ENCODE measurements at regions not wholly inside any gene's neighbourhood (a gene's known extent, or its start where the extent isn't known, plus 50 kb on each side); places are given as distances from the start of the nearest gene placed in this dataset.
"Not testable (repeated sequence)": the region's sequence is repeated elsewhere in the genome, so short reads cannot be mapped to it uniquely, and the experiment has no call there.

- POLR2A ChIA-PET (ENCODE audit: low non-redundant PET); H3K27ac ChIP-seq; DNase-seq (ENCODE audit: low spot score); CTCF ChIA-PET: not testable (repeated sequence)
These were observed 57.8 kb upstream of the NBPF8 start for GRCh38 chr1:120357046-120357445.

GRCh38 chr1:120356170-120356569 lies 58.7 kb upstream of the NBPF8 start:
- H3K27ac ChIP-seq; CTCF ChIA-PET; DNase-seq (ENCODE audit: low spot score); POLR2A ChIA-PET (ENCODE audit: low non-redundant PET): not testable (repeated sequence)

- peak overlapping the region; percentile 74 for H3K27ac ChIP-seq
- POLR2A ChIA-PET (ENCODE audit: low non-redundant PET); CTCF ChIA-PET: not testable (repeated sequence)
- peak; percentile 12 for DNase-seq (ENCODE audit: low spot score)
These were observed 60.1 kb upstream of the NBPF8 start for GRCh38 chr1:120354618-120355184.

- POLR2A ChIA-PET (ENCODE audit: low non-redundant PET); CTCF ChIA-PET; DNase-seq (ENCODE audit: low spot score): not testable (repeated sequence)
- peak overlapping the region; percentile 83 for H3K27ac ChIP-seq
These were observed 72.4 kb upstream of the NBPF8 start for GRCh38 chr1:120342231-120343073.

- not testable (repeated sequence) for DNase-seq (ENCODE audit: low spot score)
These were observed 73.1 kb upstream of the NBPF8 start for GRCh38 chr1:120341756-120342155.

GRCh38 chr1:120340838-120341751 lies 73.7 kb upstream of the NBPF8 start:
- POLR2A ChIA-PET (ENCODE audit: low non-redundant PET); DNase-seq (ENCODE audit: low spot score); CTCF ChIA-PET: not testable (repeated sequence)

More at GRCh38 chr1:120341756-120342155, 73.1 kb upstream of the NBPF8 start:
- CTCF ChIA-PET; POLR2A ChIA-PET (ENCODE audit: low non-redundant PET): not testable (repeated sequence)
- peak overlapping the region; percentile 83 for H3K27ac ChIP-seq

GRCh38 chr1:120315738-120316137 lies 99.1 kb upstream of the NBPF8 start:
- CTCF ChIA-PET; POLR2A ChIA-PET (ENCODE audit: low non-redundant PET); DNase-seq (ENCODE audit: low spot score): not testable (repeated sequence)

More at GRCh38 chr1:120340838-120341751, 73.7 kb upstream of the NBPF8 start:
- H3K27ac ChIP-seq: peak overlapping the region; percentile 83

GRCh38 chr1:120311930-120312329 lies 102.9 kb upstream of the NBPF8 start:
- POLR2A ChIA-PET (ENCODE audit: low non-redundant PET); CTCF ChIA-PET; DNase-seq (ENCODE audit: low spot score); H3K27ac ChIP-seq: not testable (repeated sequence)

More at GRCh38 chr1:120315738-120316137, 99.1 kb upstream of the NBPF8 start:
- not testable (repeated sequence) for H3K27ac ChIP-seq

- DNase-seq (ENCODE audit: low spot score); POLR2A ChIA-PET (ENCODE audit: low non-redundant PET); CTCF ChIA-PET; H3K27ac ChIP-seq: not testable (repeated sequence)
These were observed 105.8 kb upstream of the NBPF8 start for GRCh38 chr1:120308940-120309578.

GRCh38 chr1:120305046-120305445 lies 109.8 kb upstream of the NBPF8 start:
- CTCF ChIA-PET; DNase-seq (ENCODE audit: low spot score); POLR2A ChIA-PET (ENCODE audit: low non-redundant PET); H3K27ac ChIP-seq: not testable (repeated sequence)

- DNase-seq (ENCODE audit: low spot score); H3K27ac ChIP-seq; POLR2A ChIA-PET (ENCODE audit: low non-redundant PET); CTCF ChIA-PET: not testable (repeated sequence)
These were observed 110.5 kb upstream of the NBPF8 start for GRCh38 chr1:120304341-120304740.

- H3K27ac ChIP-seq; DNase-seq (ENCODE audit: low spot score); CTCF ChIA-PET; POLR2A ChIA-PET (ENCODE audit: low non-redundant PET): not testable (repeated sequence)
These were observed 115.3 kb upstream of the NBPF8 start for GRCh38 chr1:120299433-120300057.

- POLR2A ChIA-PET (ENCODE audit: low non-redundant PET); CTCF ChIA-PET; H3K27ac ChIP-seq; DNase-seq (ENCODE audit: low spot score): not testable (repeated sequence)
These were observed 116.3 kb upstream of the NBPF8 start for GRCh38 chr1:120298487-120298886.

- H3K27ac ChIP-seq; DNase-seq (ENCODE audit: low spot score); CTCF ChIA-PET; POLR2A ChIA-PET (ENCODE audit: low non-redundant PET): not testable (repeated sequence)
These were observed 117.4 kb upstream of the NBPF8 start for GRCh38 chr1:120297345-120297953.

GRCh38 chr1:120290105-120290504 lies 113.8 kb upstream of the SEC22B start:
- H3K27ac ChIP-seq; CTCF ChIA-PET; POLR2A ChIA-PET (ENCODE audit: low non-redundant PET); DNase-seq (ENCODE audit: low spot score): not testable (repeated sequence)

- DNase-seq (ENCODE audit: low spot score); H3K27ac ChIP-seq; CTCF ChIA-PET; POLR2A ChIA-PET (ENCODE audit: low non-redundant PET): not testable (repeated sequence)
These were observed 113.3 kb upstream of the SEC22B start for GRCh38 chr1:120289601-120290074.
